Stimulated activated CD4-positive, alpha-beta T cell treated with anti-CD3 and anti-CD28 coated beads, Interleukin-1b, Interleukin-23, amount 100 ng/mL, for 24 hours (primary cell): ENCODE measurements at regions not wholly inside any gene's neighbourhood (a gene's known extent, or its start where the extent isn't known, plus 50 kb on each side); places are given as distances from the start of the nearest gene placed in this dataset.

Source experiments
- DNase-seq, 4 experiments: peaks; one replicate each; pipeline ENCODE4 v3.0.0-alpha.2; 2020; ENCODE audit warnings: low read depth in 4 of 4, low spot score in 1 of 4

GRCh38 chr7:41472427-41473125, 230.3 kb downstream of the INHBA start:
- DNase-seq: no peak

DNA sequence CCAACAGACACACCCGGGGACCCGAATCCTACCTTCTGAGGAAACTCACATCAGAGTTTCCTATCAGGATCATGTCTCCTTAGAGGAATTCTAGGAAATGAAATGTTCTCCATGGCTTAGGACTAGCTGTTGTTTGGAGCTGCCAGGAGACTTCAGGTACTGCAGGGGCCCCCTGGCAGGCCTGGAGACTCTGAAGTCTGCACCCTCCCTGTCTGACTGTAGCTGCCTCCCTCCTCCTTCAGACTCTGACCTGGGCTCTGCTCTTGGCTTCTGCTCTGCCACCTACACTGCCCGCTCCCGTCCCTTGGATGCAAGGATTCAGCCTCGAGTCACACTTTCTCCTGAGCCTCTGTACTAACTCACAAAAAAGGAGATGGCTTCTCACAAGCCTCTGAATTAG, 232.8 kb downstream of the INHBA start:
- DNase-seq: no peak

GRCh38 chr7:41467596-41467995, 235.3 kb downstream of the INHBA start:
- DNase-seq: no peak

GRCh38 chr7:41466760-41467384, 236.0 kb downstream of the INHBA start:
- no peak for DNase-seq

DNA sequence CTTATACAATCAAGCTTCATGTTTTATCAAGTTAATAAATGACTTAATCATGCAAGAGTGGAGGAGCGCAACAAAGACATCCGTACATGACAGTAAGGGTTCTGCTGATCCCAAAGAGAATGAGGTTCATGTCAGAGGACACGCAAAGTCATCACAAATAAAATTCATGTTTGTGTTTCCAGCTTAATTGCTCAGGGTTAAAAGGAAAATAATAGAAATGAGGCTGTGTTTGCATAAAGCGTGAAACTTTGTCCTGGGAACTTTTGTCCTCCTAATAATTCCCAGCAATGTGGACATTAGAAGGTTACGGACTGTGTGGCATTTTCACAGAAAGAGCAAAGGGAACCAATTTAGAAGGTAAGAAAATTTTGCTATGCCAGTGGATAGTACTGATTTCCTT, 237.3 kb downstream of the INHBA start:
- no peak for DNase-seq

GRCh38 chr7:41463770-41464470, 239.0 kb downstream of the INHBA start:
- DNase-seq: no peak

DNA sequence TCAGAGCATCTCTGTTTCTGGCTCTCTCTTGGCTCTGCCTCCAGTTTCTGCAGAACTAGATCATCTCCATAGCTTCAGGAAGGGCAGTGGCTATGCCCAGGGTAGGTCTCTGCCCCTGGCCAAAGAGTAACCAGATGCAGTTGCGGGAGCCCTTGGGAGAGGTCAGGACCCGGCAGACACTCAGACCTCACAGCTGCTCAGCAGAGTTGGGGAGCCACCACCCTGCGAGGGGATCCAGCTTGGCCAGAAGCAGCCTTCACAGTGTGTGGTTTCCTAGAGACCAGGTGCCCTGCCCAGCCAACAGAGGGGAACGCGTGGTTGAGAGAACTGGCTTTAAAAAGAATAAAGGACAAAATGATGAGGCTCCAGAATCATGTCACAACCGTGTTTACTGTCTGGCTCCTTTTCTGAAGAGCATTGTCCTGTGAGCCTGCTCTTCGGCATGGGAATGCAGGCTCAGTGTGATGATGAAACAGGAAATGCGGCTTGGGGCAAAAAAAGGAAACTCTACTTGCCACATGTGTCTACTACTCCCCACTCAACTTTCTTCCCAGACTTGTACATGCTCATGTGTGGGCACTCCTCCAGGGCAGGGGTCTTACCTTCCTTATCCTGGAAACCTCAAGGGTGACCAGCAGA, 243.1 kb downstream of the INHBA start:
- no peak for DNase-seq

- no peak for DNase-seq
Measured at GRCh38 chr7:41459183-41459582, 243.7 kb downstream of the INHBA start.

GRCh38 chr7:41457832-41458437, 245.0 kb downstream of the INHBA start:
- no peak for DNase-seq

GRCh38 chr7:41451826-41452225, 251.1 kb downstream of the INHBA start:
- DNase-seq: no peak

DNA sequence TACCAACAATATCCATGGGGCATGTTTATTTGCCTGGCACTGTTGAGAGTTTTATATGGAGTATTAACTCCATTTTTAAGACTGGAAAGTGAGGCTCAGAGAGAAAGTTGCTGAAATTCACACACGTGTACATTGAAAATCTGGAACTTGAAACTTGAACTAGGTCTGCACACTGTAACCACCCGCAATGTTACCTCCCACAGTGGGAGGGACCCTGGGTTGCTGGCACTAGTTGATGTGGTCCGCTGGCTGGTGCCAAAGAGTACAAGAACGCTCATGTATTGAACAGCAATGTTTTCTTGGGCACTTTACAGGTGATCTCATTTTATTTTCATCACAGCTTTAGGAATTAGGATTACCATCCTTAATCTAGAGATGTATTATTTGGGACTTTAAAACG, 253.2 kb downstream of the INHBA start:
- DNase-seq: no peak

- no peak for DNase-seq
Measured at GRCh38 chr7:41449286-41449685, 253.6 kb downstream of the INHBA start.

GRCh38 chr7:41448104-41448503, 254.8 kb downstream of the INHBA start:
- no peak for DNase-seq

DNA sequence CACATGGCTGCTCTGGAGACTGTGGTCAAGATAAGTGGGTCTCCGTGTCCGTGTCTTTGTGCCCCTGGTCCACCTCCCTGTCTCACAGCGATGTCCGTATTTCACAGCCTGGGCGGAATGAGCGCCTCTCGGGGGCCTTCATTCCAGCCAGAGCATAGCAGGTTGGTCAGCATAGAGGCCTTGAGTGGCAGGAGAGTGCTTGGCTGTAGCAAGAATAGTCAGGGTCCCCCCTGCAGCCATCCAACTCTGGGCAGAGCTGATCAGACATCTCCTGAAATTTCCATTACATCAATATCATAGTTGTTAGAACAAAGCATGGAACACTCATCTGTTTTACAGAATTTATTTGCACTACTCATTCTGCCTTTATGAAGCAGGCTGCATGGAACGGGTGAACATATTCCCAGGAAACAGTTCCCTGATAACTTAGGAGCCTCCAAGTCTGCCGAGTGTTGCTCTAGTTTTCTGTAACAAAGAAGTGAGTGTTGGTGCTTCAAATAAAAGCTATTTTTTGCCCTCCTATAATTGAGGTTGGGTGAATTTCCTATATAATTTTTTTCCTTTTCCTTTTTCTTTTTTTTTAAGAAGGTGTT, 255.3 kb downstream of the INHBA start:
- DNase-seq: no peak

- no peak for DNase-seq
Measured at GRCh38 chr7:41446606-41447449, 256.1 kb downstream of the INHBA start.

GRCh38 chr7:41445946-41446345, 256.9 kb downstream of the INHBA start:
- DNase-seq: no peak

DNA sequence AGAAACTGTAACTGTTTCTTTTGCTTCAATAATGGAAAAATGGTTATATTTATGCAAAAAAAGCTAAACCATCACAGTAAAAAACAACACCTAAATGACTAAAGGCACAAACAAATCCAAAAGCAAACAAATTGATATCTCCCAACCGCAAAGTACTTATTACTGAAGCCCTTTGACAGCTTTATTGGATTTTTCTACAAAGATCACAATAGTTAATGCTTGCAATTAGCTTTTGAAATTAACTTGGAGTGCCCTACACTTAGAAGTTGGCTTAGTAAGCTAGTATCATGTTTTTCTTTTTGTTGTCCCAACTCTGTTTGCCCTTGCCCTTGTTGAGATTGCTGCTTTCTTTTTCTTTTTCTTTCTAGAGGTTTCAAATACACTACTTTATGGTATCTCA, 257.5 kb downstream of the INHBA start:
- no peak for DNase-seq

DNA sequence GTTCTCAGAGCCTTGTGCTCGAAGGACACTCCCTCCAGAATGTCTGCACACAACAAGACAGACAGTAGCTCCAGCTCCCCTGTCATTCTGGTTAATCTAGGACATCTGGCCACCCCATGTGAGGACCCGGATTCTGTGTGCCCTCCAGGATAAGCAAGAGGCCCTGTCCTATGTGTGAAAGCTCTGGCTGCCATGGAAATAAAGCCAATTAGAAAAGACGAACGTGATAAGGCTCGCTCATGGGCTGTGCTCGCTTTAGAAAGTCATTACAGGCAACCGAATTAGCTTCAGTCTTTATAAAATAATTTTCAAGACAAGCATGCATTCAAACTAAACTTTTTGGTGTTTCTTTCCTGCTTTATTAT, 263.4 kb downstream of the INHBA start:
- DNase-seq: no peak

DNA sequence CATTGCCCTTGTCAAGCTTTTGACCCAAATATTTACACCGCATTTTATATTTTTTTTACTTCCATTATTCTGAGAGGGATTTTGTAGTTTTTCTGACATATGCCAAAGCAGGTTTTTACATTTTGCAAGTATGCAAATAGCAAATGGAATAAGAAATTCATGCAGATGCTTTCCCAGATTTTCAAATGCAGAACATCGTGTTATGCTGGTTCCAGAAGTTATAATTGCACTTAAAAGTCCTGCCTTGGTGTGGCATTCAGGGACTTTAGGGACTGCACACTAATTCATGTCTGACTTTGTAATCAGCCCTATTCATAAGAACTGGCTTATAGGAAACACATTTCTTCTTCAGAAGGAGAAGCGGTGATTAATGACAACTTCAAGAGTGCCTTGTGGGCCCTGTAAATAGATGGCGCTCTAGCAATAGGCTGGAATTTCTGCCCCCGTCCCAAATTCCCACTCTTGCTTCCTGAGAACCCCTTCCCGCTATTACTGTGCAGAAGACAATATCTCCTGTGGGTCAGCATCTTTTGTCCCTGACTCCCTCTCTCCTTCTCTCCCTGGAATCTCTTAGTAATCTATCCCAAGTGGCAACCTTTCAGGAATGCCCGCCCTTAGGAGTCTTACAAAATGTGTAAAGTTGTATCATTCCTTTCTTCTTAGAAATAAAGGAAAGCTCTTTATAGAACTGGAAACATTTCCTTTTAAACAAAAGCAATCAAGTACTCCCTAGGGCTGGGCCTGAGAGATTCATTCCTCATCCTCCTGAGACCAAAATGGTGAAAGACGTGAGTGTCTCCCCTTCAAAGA, 264.0 kb downstream of the INHBA start:
- DNase-seq: no peak
